WTC11 (cell line): ENCODE measurements at regions not wholly inside any gene's neighbourhood (a gene's known extent, or its start where the extent isn't known, plus 50 kb on each side); places are given as distances from the start of the nearest gene placed in this dataset.

ENCODE experiments used
- ATAC-seq: fragments of 200-7000 bp; cut with Tn5 transposase; 2 replicates; pipeline ENCODE4 v1.10.0; 2021; ENCODE audit warnings: mild to moderate bottlenecking, moderate library complexity
- CTCF ChIA-PET: fragments of 300-600 bp; sonication (Branson Sonifier 250); formaldehyde crosslinking; loops from one replicate; lab custom pipeline; 2021; ENCODE audit warnings: antibody characterized with exemption; lab: Charles Lee
- POLR2A ChIA-PET: fragments of 350-600 bp; sonication (Branson Sonifier 250); formaldehyde crosslinking; loops from one replicate; lab custom pipeline; 2021; ENCODE audit warnings: antibody characterized with exemption; lab: Charles Lee
- DNase-seq: peaks from one replicate; pipeline ENCODE4 v3.0.0; 2021; ENCODE audit warnings: low spot score
- H3K27ac Mint-ChIP-seq: 2 replicates; pipeline ENCODE4 v1.8.0; 2021; ENCODE audit warnings: mixed read lengths
- H3K27me3 Mint-ChIP-seq: 2 replicates; pipeline ENCODE4 v1.8.0; 2021; ENCODE audit warnings: low read depth, mild to moderate bottlenecking, moderate library complexity, mixed read lengths
- H3K36me3 Mint-ChIP-seq: 2 replicates; pipeline ENCODE4 v1.8.0; 2021; ENCODE audit warnings: mixed read lengths
- H3K4me1 Mint-ChIP-seq: 2 replicates; pipeline ENCODE4 v1.8.0; 2022; ENCODE audit warnings: mixed read lengths
- H3K4me3 Mint-ChIP-seq: 2 replicates; pipeline ENCODE4 v1.8.0; 2021; ENCODE audit warnings: mild to moderate bottlenecking, moderate library complexity, mixed read lengths
- H3K9me3 Mint-ChIP-seq: 2 replicates; pipeline ENCODE4 v1.8.0; 2021; ENCODE audit warnings: mixed read lengths
- CBFB ChIP-seq: sonication (generic); formaldehyde crosslinking; IDR thresholded peaks from 2 replicates; pipeline ENCODE4 v1.8.1; 2022; ENCODE audit warnings: mild to moderate bottlenecking, low read depth, missing genetic modification reagents
- ETV6 ChIP-seq: sonication (generic); formaldehyde crosslinking; IDR thresholded peaks from 2 replicates; pipeline ENCODE4 v1.8.1; 2022; ENCODE audit warnings: mild to moderate bottlenecking, missing genetic modification reagents
- FOXJ3 ChIP-seq: sonication (generic); formaldehyde crosslinking; IDR thresholded peaks from 2 replicates; pipeline ENCODE4 v1.9.0; 2021; ENCODE audit warnings: missing genetic modification reagents, mild to moderate bottlenecking, borderline replicate concordance
- NR3C1 ChIP-seq: sonication (generic); formaldehyde crosslinking; conservative IDR thresholded peaks from 2 replicates; pipeline ENCODE4 v1.8.1; 2023; ENCODE audit warnings: low read depth, mild to moderate bottlenecking, missing genetic modification reagents
- RORB ChIP-seq: fragments of 250-450 bp; sonication (Bioruptor Pico); IDR thresholded peaks from 2 replicates; pipeline ENCODE4 v1.9.0; 2021; ENCODE audit warnings: mild to moderate bottlenecking
- SMAD3 ChIP-seq: sonication (generic); formaldehyde crosslinking; IDR thresholded peaks from 2 replicates; pipeline ENCODE4 v1.8.0; 2022; ENCODE audit warnings: missing genetic modification reagents, mild to moderate bottlenecking, borderline replicate concordance
- SP1 ChIP-seq: sonication (generic); formaldehyde crosslinking; conservative IDR thresholded peaks from 2 replicates; pipeline ENCODE4 v1.8.1; 2022; ENCODE audit warnings: missing genetic modification reagents
- ZNF263 ChIP-seq: sonication (generic); formaldehyde crosslinking; IDR thresholded peaks from 2 replicates; pipeline ENCODE4 v1.8.1; 2022; ENCODE audit warnings: low read depth, mild to moderate bottlenecking, moderate library complexity, missing genetic modification reagents
- ZNF396 ChIP-seq: fragments of 250-450 bp; sonication (Bioruptor Pico); IDR thresholded peaks from 2 replicates; pipeline ENCODE4 v1.8.0; 2021; ENCODE audit warnings: mild to moderate bottlenecking, moderate library complexity, borderline replicate concordance
- TF ChIP-seq, protein P1 (sequence below): sonication (generic); formaldehyde crosslinking; IDR thresholded peaks from 2 replicates; pipeline ENCODE4 v1.8.1; 2022; ENCODE audit warnings: low read depth, mild to moderate bottlenecking, moderate library complexity, missing genetic modification reagents, borderline replicate concordance
- TF ChIP-seq, protein P2 (sequence below): sonication (generic); formaldehyde crosslinking; IDR thresholded peaks from 2 replicates; pipeline ENCODE4 v1.8.1; 2022; ENCODE audit warnings: low read depth, missing genetic modification reagents, borderline replicate concordance
- TF ChIP-seq, protein P3 (sequence below): fragments of 250-450 bp; sonication (Bioruptor Pico); IDR thresholded peaks from 2 replicates; pipeline ENCODE4 v1.9.0; 2021; ENCODE audit warnings: mild to moderate bottlenecking
- TF ChIP-seq, protein P4 (sequence below): fragments of 250-450 bp; sonication (Bioruptor Pico); IDR thresholded peaks from 2 replicates; pipeline ENCODE4 v1.9.0; 2021; ENCODE audit warnings: mild to moderate bottlenecking, borderline replicate concordance
- TF ChIP-seq, protein P5 (sequence below): fragments of 250-450 bp; sonication (Bioruptor Pico); IDR thresholded peaks from 2 replicates; pipeline ENCODE4 v1.9.0; 2021; ENCODE audit warnings: moderate library complexity, mild to moderate bottlenecking, inconsistent platforms, borderline replicate concordance
- TF ChIP-seq, protein P6 (sequence below): sonication (generic); formaldehyde crosslinking; conservative IDR thresholded peaks from 2 replicates; pipeline ENCODE4 v1.8.1; 2023; ENCODE audit warnings: mild to moderate bottlenecking, low read depth, missing genetic modification reagents, moderate library complexity

DNA sequence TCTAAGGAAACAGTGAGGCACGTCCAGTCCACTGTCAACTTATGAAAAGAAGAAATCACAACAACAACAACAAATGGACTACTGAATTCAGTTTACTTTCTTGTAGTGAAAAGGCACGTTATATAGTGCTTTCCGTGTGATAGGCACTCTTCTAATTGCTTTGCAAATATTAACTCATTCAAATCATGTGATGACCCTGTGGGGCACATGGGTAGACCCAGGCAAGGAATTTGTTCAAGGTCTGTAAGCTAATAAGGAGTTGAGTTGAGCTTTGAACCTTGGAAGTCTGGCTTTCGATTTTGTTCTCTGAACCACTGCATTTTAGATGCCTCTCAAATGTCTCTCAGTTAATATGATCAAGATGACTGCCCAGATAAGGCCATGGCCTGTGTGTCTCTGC is 295.1 kb upstream of the RBFOX1 start (continued):
- TF ChIP-seq, protein P1, sequence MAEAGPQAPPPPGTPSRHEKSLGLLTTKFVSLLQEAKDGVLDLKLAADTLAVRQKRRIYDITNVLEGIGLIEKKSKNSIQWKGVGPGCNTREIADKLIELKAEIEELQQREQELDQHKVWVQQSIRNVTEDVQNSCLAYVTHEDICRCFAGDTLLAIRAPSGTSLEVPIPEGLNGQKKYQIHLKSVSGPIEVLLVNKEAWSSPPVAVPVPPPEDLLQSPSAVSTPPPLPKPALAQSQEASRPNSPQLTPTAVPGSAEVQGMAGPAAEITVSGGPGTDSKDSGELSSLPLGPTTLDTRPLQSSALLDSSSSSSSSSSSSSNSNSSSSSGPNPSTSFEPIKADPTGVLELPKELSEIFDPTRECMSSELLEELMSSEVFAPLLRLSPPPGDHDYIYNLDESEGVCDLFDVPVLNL (CRISPR knock-in tag): no peak
- TF ChIP-seq CBFB (CRISPR knock-in tag): no peak
- no peak for TF ChIP-seq ETV6 (CRISPR knock-in tag)
- TF ChIP-seq, all 79 proteins: peak for 0

DNA sequence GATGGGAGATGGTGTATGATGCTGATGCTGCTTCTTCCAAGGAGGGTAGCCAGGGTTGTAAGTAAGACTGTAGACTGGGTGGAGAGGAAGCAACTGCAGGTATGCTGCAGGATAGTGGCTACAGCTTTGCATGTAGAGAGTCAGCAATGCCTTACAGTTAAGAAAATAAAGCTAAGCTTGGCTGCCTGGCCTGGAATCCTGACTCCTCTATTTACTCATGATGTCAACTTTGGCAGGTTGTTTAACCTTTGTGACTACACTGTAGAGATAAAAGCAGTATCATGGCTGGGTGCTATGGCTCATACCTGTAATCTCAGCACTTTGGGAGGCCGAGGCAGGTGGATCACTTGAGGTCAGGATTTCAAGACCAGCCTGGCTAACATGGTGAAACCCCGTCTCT is 301.6 kb upstream of the RBFOX1 start:
- Mint-ChIP-seq H3K4me3 (no peak overlapping the region), H3K4me1 (no peaks in the 10 kb centered on the region), H3K27ac (no peak overlapping the region), H3K36me3 (peaks cover 58% of the 10 kb centered on the region), H3K9me3 (peaks cover 70% of the 10 kb centered on the region), H3K27me3 (peaks cover 10% of the 10 kb centered on the region; the same call in 1 of the 2 replicates)
- DNase-seq (no peak), ATAC-seq (no peak)
- POLR2A ChIA-PET: no interaction called here
- TF ChIP-seq SP1 (CRISPR knock-in tag) (no peak), FOXJ3 (CRISPR knock-in tag) (no peak), ZNF263 (no peak), RORB (no peak), CBFB (CRISPR knock-in tag) (no peak), ZNF396 (no peak), SMAD3 (CRISPR knock-in tag) (no peak), NR3C1 (CRISPR knock-in tag) (no peak)
- TF ChIP-seq, protein P2, sequence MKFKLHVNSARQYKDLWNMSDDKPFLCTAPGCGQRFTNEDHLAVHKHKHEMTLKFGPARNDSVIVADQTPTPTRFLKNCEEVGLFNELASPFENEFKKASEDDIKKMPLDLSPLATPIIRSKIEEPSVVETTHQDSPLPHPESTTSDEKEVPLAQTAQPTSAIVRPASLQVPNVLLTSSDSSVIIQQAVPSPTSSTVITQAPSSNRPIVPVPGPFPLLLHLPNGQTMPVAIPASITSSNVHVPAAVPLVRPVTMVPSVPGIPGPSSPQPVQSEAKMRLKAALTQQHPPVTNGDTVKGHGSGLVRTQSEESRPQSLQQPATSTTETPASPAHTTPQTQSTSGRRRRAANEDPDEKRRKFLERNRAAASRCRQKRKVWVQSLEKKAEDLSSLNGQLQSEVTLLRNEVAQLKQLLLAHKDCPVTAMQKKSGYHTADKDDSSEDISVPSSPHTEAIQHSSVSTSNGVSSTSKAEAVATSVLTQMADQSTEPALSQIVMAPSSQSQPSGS (CRISPR knock-in tag): no peak
- TF ChIP-seq, protein P3, sequence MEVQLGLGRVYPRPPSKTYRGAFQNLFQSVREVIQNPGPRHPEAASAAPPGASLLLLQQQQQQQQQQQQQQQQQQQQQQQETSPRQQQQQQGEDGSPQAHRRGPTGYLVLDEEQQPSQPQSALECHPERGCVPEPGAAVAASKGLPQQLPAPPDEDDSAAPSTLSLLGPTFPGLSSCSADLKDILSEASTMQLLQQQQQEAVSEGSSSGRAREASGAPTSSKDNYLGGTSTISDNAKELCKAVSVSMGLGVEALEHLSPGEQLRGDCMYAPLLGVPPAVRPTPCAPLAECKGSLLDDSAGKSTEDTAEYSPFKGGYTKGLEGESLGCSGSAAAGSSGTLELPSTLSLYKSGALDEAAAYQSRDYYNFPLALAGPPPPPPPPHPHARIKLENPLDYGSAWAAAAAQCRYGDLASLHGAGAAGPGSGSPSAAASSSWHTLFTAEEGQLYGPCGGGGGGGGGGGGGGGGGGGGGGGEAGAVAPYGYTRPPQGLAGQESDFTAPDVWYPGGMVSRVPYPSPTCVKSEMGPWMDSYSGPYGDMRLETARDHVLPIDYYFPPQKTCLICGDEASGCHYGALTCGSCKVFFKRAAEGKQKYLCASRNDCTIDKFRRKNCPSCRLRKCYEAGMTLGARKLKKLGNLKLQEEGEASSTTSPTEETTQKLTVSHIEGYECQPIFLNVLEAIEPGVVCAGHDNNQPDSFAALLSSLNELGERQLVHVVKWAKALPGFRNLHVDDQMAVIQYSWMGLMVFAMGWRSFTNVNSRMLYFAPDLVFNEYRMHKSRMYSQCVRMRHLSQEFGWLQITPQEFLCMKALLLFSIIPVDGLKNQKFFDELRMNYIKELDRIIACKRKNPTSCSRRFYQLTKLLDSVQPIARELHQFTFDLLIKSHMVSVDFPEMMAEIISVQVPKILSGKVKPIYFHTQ: no peak
- TF ChIP-seq, protein P4, sequence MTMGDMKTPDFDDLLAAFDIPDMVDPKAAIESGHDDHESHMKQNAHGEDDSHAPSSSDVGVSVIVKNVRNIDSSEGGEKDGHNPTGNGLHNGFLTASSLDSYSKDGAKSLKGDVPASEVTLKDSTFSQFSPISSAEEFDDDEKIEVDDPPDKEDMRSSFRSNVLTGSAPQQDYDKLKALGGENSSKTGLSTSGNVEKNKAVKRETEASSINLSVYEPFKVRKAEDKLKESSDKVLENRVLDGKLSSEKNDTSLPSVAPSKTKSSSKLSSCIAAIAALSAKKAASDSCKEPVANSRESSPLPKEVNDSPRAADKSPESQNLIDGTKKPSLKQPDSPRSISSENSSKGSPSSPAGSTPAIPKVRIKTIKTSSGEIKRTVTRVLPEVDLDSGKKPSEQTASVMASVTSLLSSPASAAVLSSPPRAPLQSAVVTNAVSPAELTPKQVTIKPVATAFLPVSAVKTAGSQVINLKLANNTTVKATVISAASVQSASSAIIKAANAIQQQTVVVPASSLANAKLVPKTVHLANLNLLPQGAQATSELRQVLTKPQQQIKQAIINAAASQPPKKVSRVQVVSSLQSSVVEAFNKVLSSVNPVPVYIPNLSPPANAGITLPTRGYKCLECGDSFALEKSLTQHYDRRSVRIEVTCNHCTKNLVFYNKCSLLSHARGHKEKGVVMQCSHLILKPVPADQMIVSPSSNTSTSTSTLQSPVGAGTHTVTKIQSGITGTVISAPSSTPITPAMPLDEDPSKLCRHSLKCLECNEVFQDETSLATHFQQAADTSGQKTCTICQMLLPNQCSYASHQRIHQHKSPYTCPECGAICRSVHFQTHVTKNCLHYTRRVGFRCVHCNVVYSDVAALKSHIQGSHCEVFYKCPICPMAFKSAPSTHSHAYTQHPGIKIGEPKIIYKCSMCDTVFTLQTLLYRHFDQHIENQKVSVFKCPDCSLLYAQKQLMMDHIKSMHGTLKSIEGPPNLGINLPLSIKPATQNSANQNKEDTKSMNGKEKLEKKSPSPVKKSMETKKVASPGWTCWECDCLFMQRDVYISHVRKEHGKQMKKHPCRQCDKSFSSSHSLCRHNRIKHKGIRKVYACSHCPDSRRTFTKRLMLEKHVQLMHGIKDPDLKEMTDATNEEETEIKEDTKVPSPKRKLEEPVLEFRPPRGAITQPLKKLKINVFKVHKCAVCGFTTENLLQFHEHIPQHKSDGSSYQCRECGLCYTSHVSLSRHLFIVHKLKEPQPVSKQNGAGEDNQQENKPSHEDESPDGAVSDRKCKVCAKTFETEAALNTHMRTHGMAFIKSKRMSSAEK (CRISPR knock-in tag): no peak
- TF ChIP-seq, protein P5, sequence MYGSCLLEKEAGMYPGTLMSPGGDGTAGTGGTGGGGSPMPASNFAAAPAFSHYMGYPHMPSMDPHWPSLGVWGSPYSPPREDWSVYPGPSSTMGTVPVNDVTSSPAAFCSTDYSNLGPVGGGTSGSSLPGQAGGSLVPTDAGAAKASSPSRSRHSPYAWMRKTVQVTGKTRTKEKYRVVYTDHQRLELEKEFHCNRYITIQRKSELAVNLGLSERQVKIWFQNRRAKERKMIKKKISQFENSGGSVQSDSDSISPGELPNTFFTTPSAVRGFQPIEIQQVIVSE (CRISPR knock-in tag): no peak
- TF ChIP-seq, protein P6, sequence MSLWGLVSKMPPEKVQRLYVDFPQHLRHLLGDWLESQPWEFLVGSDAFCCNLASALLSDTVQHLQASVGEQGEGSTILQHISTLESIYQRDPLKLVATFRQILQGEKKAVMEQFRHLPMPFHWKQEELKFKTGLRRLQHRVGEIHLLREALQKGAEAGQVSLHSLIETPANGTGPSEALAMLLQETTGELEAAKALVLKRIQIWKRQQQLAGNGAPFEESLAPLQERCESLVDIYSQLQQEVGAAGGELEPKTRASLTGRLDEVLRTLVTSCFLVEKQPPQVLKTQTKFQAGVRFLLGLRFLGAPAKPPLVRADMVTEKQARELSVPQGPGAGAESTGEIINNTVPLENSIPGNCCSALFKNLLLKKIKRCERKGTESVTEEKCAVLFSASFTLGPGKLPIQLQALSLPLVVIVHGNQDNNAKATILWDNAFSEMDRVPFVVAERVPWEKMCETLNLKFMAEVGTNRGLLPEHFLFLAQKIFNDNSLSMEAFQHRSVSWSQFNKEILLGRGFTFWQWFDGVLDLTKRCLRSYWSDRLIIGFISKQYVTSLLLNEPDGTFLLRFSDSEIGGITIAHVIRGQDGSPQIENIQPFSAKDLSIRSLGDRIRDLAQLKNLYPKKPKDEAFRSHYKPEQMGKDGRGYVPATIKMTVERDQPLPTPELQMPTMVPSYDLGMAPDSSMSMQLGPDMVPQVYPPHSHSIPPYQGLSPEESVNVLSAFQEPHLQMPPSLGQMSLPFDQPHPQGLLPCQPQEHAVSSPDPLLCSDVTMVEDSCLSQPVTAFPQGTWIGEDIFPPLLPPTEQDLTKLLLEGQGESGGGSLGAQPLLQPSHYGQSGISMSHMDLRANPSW: no peak
- CTCF ChIA-PET: no interaction called here
